Ecto neural progenitor cell (in vitro differentiated cells): ENCODE measurements at regions not wholly inside any gene's neighbourhood (a gene's known extent, or its start where the extent isn't known, plus 50 kb on each side); places are given as distances from the start of the nearest gene placed in this dataset.
"Not testable (repeated sequence)": the region's sequence is repeated elsewhere in the genome, so short reads cannot be mapped to it uniquely, and the experiment has no call there.

Experiments used
- DNase-seq: peaks from one replicate; pipeline ENCODE4 v3.0.0-alpha.2; 2018; ENCODE audit warnings: low spot score

GRCh38 chr7:17090751-17091150 is 207.7 kb upstream of the AHR start:
- no peak for DNase-seq

- no peak for DNase-seq
Measured at GRCh38 chr7:17093461-17093860, 205.0 kb upstream of the AHR start.

GRCh38 chr7:17094963-17095574 is 203.4 kb upstream of the AHR start:
- no peak for DNase-seq

- no peak for DNase-seq
Measured at GRCh38 chr7:17095931-17096330, 202.5 kb upstream of the AHR start.

GRCh38 chr7:17097668-17098297 is 200.7 kb upstream of the AHR start:
- no peak for DNase-seq

- DNase-seq: no peak
Measured at GRCh38 chr7:17098515-17098914, 199.9 kb upstream of the AHR start.

- DNase-seq: no peak
Measured at GRCh38 chr7:17099083-17099973, 199.1 kb upstream of the AHR start.

- not testable (repeated sequence) for DNase-seq
Measured at GRCh38 chr7:17099974-17100509, 198.4 kb upstream of the AHR start.

- DNase-seq: no peak
Measured at GRCh38 chr7:17101207-17101696, 197.2 kb upstream of the AHR start.

GRCh38 chr7:17103170-17103569 is 195.3 kb upstream of the AHR start:
- no peak for DNase-seq

- DNase-seq: no peak
Measured at GRCh38 chr7:17103984-17104383, 194.5 kb upstream of the AHR start.

- DNase-seq: no peak
Measured at GRCh38 chr7:17104419-17104818, 194.0 kb upstream of the AHR start.

GRCh38 chr7:17105701-17106100 is 192.8 kb upstream of the AHR start:
- DNase-seq: no peak

GRCh38 chr7:17108049-17108584 is 190.3 kb upstream of the AHR start:
- no peak for DNase-seq

- no peak for DNase-seq
Measured at GRCh38 chr7:17109020-17109419, 189.4 kb upstream of the AHR start.

- not testable (repeated sequence) for DNase-seq
Measured at GRCh38 chr7:17113770-17114169, 184.7 kb upstream of the AHR start.

- DNase-seq: no peak
Measured at GRCh38 chr7:17118412-17118811, 180.0 kb upstream of the AHR start.

GRCh38 chr7:17120756-17121155 is 177.7 kb upstream of the AHR start:
- no peak for DNase-seq

- DNase-seq: no peak
Measured at GRCh38 chr7:17121671-17122070, 176.8 kb upstream of the AHR start.

GRCh38 chr7:17123020-17123419 is 175.4 kb upstream of the AHR start:
- DNase-seq: no peak

- no peak for DNase-seq
Measured at GRCh38 chr7:17126413-17127268, 171.8 kb upstream of the AHR start.
